OCI-LY3 (cell line): ENCODE measurements at regions not wholly inside any gene's neighbourhood (a gene's known extent, or its start where the extent isn't known, plus 50 kb on each side); places are given as distances from the start of the nearest gene placed in this dataset.

Source experiments
- H2AFZ ChIP-seq: fragments of 200-600, 300-600 bp; shearing (Covaris generic); 2 replicates; pipeline ENCODE4 v1.6.0; 2014; ENCODE audit warnings: antibody characterized with exemption, low read depth, low read length
- H3K27ac ChIP-seq: fragments of 200-600, 300-600 bp; sonication (generic); 2 replicates; pipeline ENCODE4 v1.5.1; 2014; ENCODE audit warnings: mild to moderate bottlenecking, low read length, moderate library complexity, mixed read lengths
- H3K27me3 ChIP-seq: fragments of 200-600, 300-600 bp; sonication (generic); 2 replicates; pipeline ENCODE4 v1.6.1; 2014; ENCODE audit warnings: low read depth, low read length, mixed read lengths
- H3K36me3 ChIP-seq: fragments of 200-600, 300-600 bp; sonication (generic); replicated peaks from 2 replicates; pipeline ENCODE3; 2014; ENCODE audit warnings: low read depth, low read length, mixed read lengths
- H3K4me1 ChIP-seq: fragments of 300-600, 200-600 bp; sonication (generic); 2 replicates; pipeline ENCODE4 v1.6.1; 2014; ENCODE audit warnings: low read length, mixed read lengths
- H3K4me2 ChIP-seq: fragments of 200-600, 300-600 bp; sonication (generic); 2 replicates; pipeline ENCODE4 v1.6.1; 2014; ENCODE audit warnings: low read length, mixed read lengths
- H3K4me3 ChIP-seq: fragments of 300-600, 200-600 bp; sonication (generic); 2 replicates; pipeline ENCODE4 v1.5.1; 2014; ENCODE audit warnings: antibody characterized with exemption, mild to moderate bottlenecking, low read length, moderate library complexity
- H3K79me2 ChIP-seq: fragments of 300-600, 200-600 bp; shearing (Covaris generic); 2 replicates; pipeline ENCODE4 v1.6.1; 2014; ENCODE audit warnings: mild to moderate bottlenecking, low read length, mixed read lengths
- H3K9ac ChIP-seq: fragments of 300-600, 200-600 bp; shearing (Covaris generic); 2 replicates; pipeline ENCODE4 v1.6.0; 2014; ENCODE audit warnings: mild to moderate bottlenecking, low read length, moderate library complexity
- H3K9me3 ChIP-seq: fragments of 200-600, 300-600 bp; shearing (Covaris generic); 2 replicates; pipeline ENCODE4 v1.6.1; 2014; ENCODE audit warnings: low read length, mixed read lengths; ENCODE audit not compliant: insufficient read depth
- H4K20me1 ChIP-seq: fragments of 200-600, 300-600 bp; sonication (generic); 2 replicates; pipeline ENCODE4 v1.6.1; 2016; ENCODE audit warnings: low read length, mixed read lengths; ENCODE audit not compliant: insufficient read depth
- EZH2phosphoT487 ChIP-seq: fragments of 200-600 bp; shearing (Covaris generic); IDR thresholded peaks from 2 replicates; pipeline ENCODE4 v1.6.1; 2018; ENCODE audit warnings: antibody characterized with exemption, mixed run types, low read depth
- TF ChIP-seq, protein P1 (sequence below): fragments of 200-600, 300-600 bp; sonication (generic); IDR thresholded peaks from 2 replicates; pipeline ENCODE4 v1.5.1; 2014; ENCODE audit warnings: antibody characterized with exemption, low read length, low read depth

DNA sequence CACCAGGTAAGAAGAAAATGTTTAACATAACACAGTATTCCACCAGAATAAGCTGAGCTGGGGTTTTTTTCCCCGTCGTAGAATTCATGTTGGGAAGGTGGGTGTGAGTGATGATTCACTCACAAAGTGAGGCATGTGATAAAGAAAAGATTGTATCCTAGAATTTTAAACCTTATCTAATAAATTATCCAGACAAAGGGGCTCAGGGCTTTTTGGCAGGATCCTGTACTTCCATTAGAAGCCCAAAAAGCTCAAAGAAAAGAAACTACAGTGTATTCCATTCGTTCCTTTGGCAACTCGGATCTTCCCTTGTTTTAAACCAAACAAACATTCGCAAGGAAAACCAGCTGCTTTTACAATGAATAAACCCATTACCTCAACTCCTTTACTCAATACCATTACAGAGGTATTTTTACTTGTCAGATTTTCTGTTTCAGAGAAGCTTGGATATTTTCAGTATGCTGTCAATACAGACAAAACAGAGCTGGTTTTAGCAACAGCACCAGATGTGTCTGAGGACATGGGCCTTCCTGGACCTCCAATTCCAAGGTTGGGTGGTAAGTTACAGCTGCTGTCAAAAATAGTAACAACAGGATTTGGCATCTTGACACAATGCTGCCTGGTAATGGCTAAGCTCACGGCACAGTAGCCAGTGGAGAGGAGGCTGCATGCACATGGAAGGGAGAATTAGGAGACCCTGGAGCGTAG is 159.9 kb upstream of the RUNX1 start:
- H3K4me3 ChIP-seq = no peak overlapping the region
- no peaks in the 10 kb centered on the region for H3K79me2 ChIP-seq
- peaks cover 5% of the 10 kb centered on the region for H3K9me3 ChIP-seq
- peaks cover 67% of the 10 kb centered on the region for H3K4me1 ChIP-seq
- no peak overlapping the region for H2AFZ ChIP-seq
- no peak overlapping the region for H3K27ac ChIP-seq
- no peaks in the 10 kb centered on the region for H3K27me3 ChIP-seq
- no peak overlapping the region for H3K4me2 ChIP-seq
- no peaks in the 10 kb centered on the region for H4K20me1 ChIP-seq
- peaks cover 7% of the 10 kb centered on the region for H3K36me3 ChIP-seq
- TF ChIP-seq EZH2phosphoT487 = no peak
- TF ChIP-seq, protein P1, sequence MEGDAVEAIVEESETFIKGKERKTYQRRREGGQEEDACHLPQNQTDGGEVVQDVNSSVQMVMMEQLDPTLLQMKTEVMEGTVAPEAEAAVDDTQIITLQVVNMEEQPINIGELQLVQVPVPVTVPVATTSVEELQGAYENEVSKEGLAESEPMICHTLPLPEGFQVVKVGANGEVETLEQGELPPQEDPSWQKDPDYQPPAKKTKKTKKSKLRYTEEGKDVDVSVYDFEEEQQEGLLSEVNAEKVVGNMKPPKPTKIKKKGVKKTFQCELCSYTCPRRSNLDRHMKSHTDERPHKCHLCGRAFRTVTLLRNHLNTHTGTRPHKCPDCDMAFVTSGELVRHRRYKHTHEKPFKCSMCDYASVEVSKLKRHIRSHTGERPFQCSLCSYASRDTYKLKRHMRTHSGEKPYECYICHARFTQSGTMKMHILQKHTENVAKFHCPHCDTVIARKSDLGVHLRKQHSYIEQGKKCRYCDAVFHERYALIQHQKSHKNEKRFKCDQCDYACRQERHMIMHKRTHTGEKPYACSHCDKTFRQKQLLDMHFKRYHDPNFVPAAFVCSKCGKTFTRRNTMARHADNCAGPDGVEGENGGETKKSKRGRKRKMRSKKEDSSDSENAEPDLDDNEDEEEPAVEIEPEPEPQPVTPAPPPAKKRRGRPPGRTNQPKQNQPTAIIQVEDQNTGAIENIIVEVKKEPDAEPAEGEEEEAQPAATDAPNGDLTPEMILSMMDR = no peak
- no peak overlapping the region for H3K9ac ChIP-seq

DNA sequence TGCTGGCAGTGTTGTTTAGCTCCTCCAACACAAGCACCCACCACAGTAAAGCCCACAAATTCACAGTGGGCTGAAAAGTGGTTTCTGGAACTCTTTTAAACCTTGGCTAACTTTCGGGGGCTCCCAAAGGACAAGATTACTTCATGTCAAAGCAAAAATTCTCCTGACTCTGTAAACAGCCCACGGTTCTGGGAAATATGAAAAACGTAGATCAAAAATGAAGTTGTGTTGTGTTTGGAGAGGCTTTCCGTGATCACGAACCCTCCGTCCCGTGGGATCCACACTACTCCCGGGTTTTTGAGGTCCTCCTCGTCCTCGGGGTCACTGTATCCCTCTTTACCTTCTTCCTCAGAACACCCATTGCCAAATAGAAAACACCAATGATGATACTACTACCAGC is 159.0 kb upstream of the RUNX1 start:
- H3K4me2 ChIP-seq = no peak overlapping the region
- peaks cover 70% of the 10 kb centered on the region for H3K4me1 ChIP-seq

DNA sequence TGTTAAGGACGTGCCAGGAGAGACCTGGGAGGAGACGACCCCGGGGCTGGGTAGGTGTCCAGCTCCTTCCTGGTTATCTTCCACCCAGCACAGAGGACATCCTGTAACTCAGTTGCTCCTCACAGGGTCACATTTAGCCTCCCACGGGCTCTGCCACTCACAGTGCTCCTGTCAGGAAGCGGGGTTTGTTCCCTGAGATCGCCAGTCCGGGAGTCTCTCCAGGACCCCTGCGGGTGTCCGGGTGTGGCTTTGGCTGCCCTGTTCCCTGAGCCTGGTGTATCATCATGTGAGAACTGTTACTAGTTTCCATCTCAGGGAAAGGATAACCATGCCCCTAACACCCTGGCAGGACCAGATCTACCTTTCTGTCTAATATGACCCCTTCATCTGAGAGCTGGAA is 158.2 kb upstream of the RUNX1 start:
- Histone ChIP-seq H3K4me3 (peak overlapping the region; percentile 71), H3K79me2 (no peaks in the 10 kb centered on the region), H3K27me3 (no peaks in the 10 kb centered on the region), H4K20me1 (no peaks in the 10 kb centered on the region), H3K9ac (peak overlapping the region; percentile 84), H3K27ac (peak overlapping the region; percentile 97), H3K36me3 (peaks cover 7% of the 10 kb centered on the region), H3K4me2 (peak overlapping the region; percentile 79), H2AFZ (no peak overlapping the region), H3K4me1 (peaks cover 70% of the 10 kb centered on the region), H3K9me3 (peaks cover 5% of the 10 kb centered on the region)
- TF ChIP-seq EZH2phosphoT487 = no peak
- TF ChIP-seq, protein P1 = no peak

More for the DNA sequence above, 159.0 kb upstream of the RUNX1 start:
- Histone ChIP-seq H4K20me1 (no peaks in the 10 kb centered on the region), H3K27ac (no peak overlapping the region), H3K4me3 (no peak overlapping the region), H3K79me2 (no peaks in the 10 kb centered on the region), H3K9ac (no peak overlapping the region), H3K36me3 (peaks cover 7% of the 10 kb centered on the region), H3K27me3 (no peaks in the 10 kb centered on the region), H3K9me3 (peaks cover 5% of the 10 kb centered on the region), H2AFZ (no peak overlapping the region)
- TF ChIP-seq, protein P1 = no peak
- no peak for TF ChIP-seq EZH2phosphoT487

DNA sequence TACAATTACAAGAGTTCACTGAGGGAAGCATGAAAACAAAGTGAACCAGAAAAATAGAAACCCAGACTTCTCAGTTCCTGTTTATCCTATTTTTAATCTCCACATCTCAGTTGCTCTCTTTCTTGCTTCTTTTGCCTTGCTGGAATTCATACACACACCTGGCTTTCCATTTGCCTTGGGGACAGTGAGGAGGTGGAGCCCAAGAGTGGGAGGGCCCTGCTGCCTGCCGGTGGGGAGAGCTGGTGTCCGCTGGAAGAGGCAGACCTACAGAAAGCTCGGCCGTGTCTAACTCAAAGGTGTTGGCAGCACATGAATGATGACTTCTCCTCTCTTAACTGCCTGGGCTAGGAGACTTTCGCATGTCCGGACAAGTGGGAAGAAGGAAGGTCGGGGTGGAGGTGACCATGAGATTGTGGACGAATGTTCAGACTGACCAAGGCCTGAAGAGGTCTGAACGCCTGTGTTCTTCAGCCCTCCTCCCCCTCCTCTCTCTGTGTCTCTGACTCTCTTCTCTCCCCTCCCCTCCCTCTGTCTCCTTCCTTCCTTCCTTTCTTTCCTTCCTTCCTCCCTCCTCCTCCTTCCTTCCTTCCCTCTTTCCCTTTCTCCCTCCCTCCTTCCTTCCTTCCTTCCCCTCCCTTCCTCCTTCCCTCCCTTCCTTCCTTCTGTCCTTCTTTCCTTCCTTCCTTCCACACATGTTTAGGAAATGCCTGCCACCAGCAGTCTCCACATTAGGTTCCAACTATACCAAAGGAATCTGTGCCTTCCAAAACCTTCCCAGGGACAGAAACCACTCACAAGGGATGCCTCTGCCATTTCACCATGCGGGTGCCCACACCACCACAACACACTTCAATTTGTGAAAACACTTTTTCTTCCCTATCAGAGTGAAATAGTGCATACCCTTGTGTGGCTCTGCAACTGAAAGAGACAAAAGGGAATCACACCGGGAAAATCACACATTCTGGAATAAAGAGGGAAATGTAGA is 157.3 kb upstream of the RUNX1 start:
- Histone ChIP-seq H3K4me3 (peak overlapping the region; percentile 71), H3K36me3 (peaks cover 7% of the 10 kb centered on the region), H3K4me1 (peaks cover 64% of the 10 kb centered on the region), H2AFZ (no peak overlapping the region), H3K27ac (peak overlapping the region; percentile 97), H4K20me1 (no peaks in the 10 kb centered on the region), H3K9me3 (peaks cover 5% of the 10 kb centered on the region), H3K4me2 (peak overlapping the region; percentile 79), H3K27me3 (no peaks in the 10 kb centered on the region), H3K9ac (peak overlapping the region; percentile 84), H3K79me2 (no peaks in the 10 kb centered on the region)
- TF ChIP-seq, protein P1 = no peak
- no peak for TF ChIP-seq EZH2phosphoT487
